GM12872 (cell line): ENCODE measurements at regions not wholly inside any gene's neighbourhood (a gene's known extent, or its start where the extent isn't known, plus 50 kb on each side); places are given as distances from the start of the nearest gene placed in this dataset.

Experiments
- TF ChIP-seq, protein P1 (sequence below): IDR thresholded peaks from 3 replicates; pipeline ENCODE4 v1.5.1; 2011; ENCODE audit warnings: low read depth, mild to moderate bottlenecking, low read length, moderate library complexity; ENCODE audit not compliant: insufficient read depth

DNA sequence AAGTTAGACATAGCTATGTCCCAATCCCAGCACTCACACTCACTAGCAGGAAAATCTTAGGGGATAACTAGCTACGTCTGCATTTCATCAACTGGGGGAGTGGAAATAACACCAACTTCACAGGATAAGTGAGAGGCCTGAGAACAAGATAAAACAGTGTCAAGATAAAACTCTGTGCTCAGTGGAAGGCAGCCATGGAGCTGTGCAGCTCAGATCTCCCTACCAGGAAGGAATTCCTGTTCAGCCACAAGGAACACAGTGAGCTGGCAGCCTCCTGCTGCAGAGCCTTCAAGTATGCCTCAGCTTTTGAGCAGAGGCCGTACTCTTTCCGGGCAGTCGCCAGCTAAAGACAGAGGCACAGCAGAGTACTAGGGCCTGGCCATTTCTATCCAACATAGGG is 115.8 kb upstream of the TOPAZ1 start:
- TF ChIP-seq, protein P1, sequence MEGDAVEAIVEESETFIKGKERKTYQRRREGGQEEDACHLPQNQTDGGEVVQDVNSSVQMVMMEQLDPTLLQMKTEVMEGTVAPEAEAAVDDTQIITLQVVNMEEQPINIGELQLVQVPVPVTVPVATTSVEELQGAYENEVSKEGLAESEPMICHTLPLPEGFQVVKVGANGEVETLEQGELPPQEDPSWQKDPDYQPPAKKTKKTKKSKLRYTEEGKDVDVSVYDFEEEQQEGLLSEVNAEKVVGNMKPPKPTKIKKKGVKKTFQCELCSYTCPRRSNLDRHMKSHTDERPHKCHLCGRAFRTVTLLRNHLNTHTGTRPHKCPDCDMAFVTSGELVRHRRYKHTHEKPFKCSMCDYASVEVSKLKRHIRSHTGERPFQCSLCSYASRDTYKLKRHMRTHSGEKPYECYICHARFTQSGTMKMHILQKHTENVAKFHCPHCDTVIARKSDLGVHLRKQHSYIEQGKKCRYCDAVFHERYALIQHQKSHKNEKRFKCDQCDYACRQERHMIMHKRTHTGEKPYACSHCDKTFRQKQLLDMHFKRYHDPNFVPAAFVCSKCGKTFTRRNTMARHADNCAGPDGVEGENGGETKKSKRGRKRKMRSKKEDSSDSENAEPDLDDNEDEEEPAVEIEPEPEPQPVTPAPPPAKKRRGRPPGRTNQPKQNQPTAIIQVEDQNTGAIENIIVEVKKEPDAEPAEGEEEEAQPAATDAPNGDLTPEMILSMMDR, result no peak

GRCh38 chr3:44128057-44128775 is 113.5 kb upstream of the TOPAZ1 start:
- TF ChIP-seq, protein P1, result no peak

DNA sequence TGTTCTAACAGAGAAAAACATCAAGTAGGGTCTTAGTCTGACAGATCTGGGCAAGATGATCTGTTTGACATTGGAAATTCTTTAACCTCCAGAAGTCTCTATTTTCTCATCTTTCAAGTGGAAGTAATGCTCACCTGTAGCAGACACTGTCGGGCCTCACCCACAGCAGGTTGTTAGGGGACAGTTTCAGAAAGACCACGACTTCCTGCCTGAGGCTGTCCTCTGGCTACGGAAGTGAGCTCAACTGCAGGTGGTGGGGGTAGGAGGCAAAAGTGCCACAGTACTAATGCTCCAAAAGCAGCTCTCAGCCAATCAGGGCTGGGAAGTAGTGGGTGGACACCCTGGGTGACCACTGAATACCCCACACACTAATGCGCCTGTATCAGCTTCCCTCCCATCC is 111.4 kb upstream of the TOPAZ1 start:
- TF ChIP-seq, protein P1, result no peak

- TF ChIP-seq, protein P1, result no peak
These were observed 109.6 kb upstream of the TOPAZ1 start for GRCh38 chr3:44132061-44132460.

DNA sequence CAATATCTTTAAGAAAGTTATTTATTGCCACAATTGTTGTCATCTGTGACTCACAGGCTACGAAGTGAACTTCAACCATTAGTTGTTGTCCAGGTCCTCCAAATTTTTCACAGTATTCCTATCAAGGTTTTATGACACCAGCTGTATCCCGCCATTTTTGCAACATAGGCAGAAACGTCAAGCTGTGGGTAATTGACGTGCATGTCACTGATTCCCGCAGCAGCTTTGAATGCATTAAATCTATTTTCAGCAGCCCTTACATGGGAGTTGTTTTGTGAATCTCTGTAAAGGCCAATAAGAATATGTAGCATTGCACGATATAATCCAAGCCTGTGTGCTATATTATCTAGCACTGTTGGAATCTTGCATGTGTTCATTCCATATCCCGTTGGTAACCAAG is 109.1 kb upstream of the TOPAZ1 start:
- TF ChIP-seq, protein P1, result no peak

DNA sequence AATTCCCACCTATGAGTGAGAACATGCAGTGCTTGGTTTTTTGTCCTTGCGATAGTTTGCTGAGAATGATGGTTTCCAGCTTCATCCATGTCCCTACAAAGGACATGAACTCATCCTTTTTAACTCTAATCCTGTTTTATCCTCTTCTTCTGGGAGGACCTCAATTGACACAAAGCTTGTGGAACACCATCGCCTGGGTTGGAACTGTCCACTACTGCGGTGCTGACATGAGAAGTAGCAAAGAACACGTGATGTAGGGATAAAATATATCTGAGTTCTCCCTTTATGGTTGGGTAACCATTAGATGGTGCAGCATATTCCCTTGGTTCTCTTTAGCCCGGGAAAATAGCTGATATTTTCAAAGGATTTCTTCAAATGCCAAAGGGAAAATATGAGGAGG is 105.3 kb upstream of the TOPAZ1 start:
- TF ChIP-seq, protein P1, result no peak

- TF ChIP-seq, protein P1, result no peak
These were observed 95.6 kb upstream of the TOPAZ1 start for GRCh38 chr3:44146073-44146472.
